HEK293 (cell line): ENCODE measurements at regions not wholly inside any gene's neighbourhood (a gene's known extent, or its start where the extent isn't known, plus 50 kb on each side); places are given as distances from the start of the nearest gene placed in this dataset.

Source experiments
- CTCF ChIA-PET: fragments of 350-600 bp; formaldehyde crosslinking; extraction: SDS; loops from one replicate; lab custom pipeline; 2021; ENCODE audit warnings: antibody characterized with exemption; lab: Yijun Ruan, JAX
- POLR2A ChIA-PET: fragments of 300-600 bp; formaldehyde crosslinking; extraction: SDS; loops from one replicate; lab custom pipeline; 2020; ENCODE audit warnings: antibody characterized with exemption, inconsistent platforms; lab: Yijun Ruan, JAX
- H3K27ac ChIP-seq: fragments of 200-500 bp; sonication (Bioruptor generic); 2 replicates; pipeline ENCODE4 v1.5.1; 2014; ENCODE audit warnings: low read depth, low read length, control low read depth, inconsistent platforms; ENCODE audit errors: extremely low read depth
- H3K36me3 ChIP-seq, 2 experiments: fragments of 200-500 bp in 1 of 2; sonication (Bioruptor generic) in 1 of 2; 1 replicate in 1 of 2; 2 replicates in 1 of 2; pipeline ENCODE4 v1.5.1; 2014 to 2017; ENCODE audit warnings: inconsistent platforms in 2 of 2, low read length in 2 of 2; ENCODE audit not compliant: control insufficient read depth in 2 of 2, insufficient read depth in 1 of 2
- H3K4me1 ChIP-seq: fragments of 200-500 bp; sonication (Bioruptor generic); 2 replicates; pipeline ENCODE4 v1.5.1; 2014; ENCODE audit warnings: mild to moderate bottlenecking, low read length, inconsistent platforms; ENCODE audit not compliant: control insufficient read depth, insufficient read depth
- H3K4me3 ChIP-seq: 2 replicates; pipeline ENCODE4 v1.5.1; 2011; ENCODE audit warnings: low read depth, mild to moderate bottlenecking, control low read depth, low read length, moderate library complexity
- H3K9me3 ChIP-seq: fragments of 200-500 bp; sonication (Bioruptor generic); 2 replicates; pipeline ENCODE4 v1.5.1; 2014; ENCODE audit warnings: low read depth, low read length, inconsistent platforms; ENCODE audit not compliant: control insufficient read depth, insufficient read depth
- HOXD13 ChIP-seq: sonication (generic); formaldehyde crosslinking; IDR thresholded peaks from 2 replicates; pipeline ENCODE4 v1.8.0; 2022; ENCODE audit warnings: missing genetic modification reagents, borderline replicate concordance
- MYNN ChIP-seq: fragments of 450-650 bp; formaldehyde crosslinking; IDR thresholded peaks from 2 replicates; pipeline ENCODE4 v1.5.1; 2016; ENCODE audit warnings: missing biosample characterization, missing genetic modification characterization, borderline replicate concordance
- OSR2 ChIP-seq: fragments of 450-650 bp; formaldehyde crosslinking; IDR thresholded peaks from 2 replicates; pipeline ENCODE4 v1.5.1; 2016; ENCODE audit warnings: missing biosample characterization, missing genetic modification characterization
- REPIN1 ChIP-seq: fragments of 450-650 bp; formaldehyde crosslinking; IDR thresholded peaks from 2 replicates; pipeline ENCODE4 v1.5.1; 2017; ENCODE audit warnings: missing biosample characterization, missing genetic modification characterization, low read depth
- ZBTB21 ChIP-seq: fragments of 450-650 bp; formaldehyde crosslinking; IDR thresholded peaks from 2 replicates; pipeline ENCODE4 v1.5.1; 2017; ENCODE audit warnings: missing biosample characterization, missing genetic modification characterization
- ZNF121 ChIP-seq: fragments of 450-650 bp; formaldehyde crosslinking; IDR thresholded peaks from 2 replicates; pipeline ENCODE4 v1.5.1; 2016; ENCODE audit warnings: missing biosample characterization, missing genetic modification characterization
- ZNF146 ChIP-seq: fragments of 450-650 bp; formaldehyde crosslinking; IDR thresholded peaks from 2 replicates; pipeline ENCODE4 v1.5.1; 2016; ENCODE audit warnings: missing biosample characterization, missing genetic modification characterization
- ZNF26 ChIP-seq: fragments of 450-650 bp; formaldehyde crosslinking; IDR thresholded peaks from 2 replicates; pipeline ENCODE4 v1.5.1; 2016; ENCODE audit warnings: missing biosample characterization, missing genetic modification characterization
- ZNF423 ChIP-seq: fragments of 450-650 bp; formaldehyde crosslinking; IDR thresholded peaks from 2 replicates; pipeline ENCODE4 v1.5.1; 2016; ENCODE audit warnings: missing biosample characterization, missing genetic modification characterization
- ZNF48 ChIP-seq: fragments of 450-650 bp; formaldehyde crosslinking; IDR thresholded peaks from 2 replicates; pipeline ENCODE4 v1.5.1; 2016; ENCODE audit warnings: missing biosample characterization, missing genetic modification characterization
- ZNF561 ChIP-seq: fragments of 450-650 bp; IDR thresholded peaks from 2 replicates; pipeline ENCODE4 v1.5.1; 2018; ENCODE audit warnings: missing biosample characterization, missing genetic modification characterization, borderline replicate concordance
- ZNF585B ChIP-seq: fragments of 450-650 bp; formaldehyde crosslinking; IDR thresholded peaks from 2 replicates; pipeline ENCODE4 v1.5.1; 2016; ENCODE audit warnings: missing biosample characterization, missing genetic modification characterization
- ZNF621 ChIP-seq: fragments of 450-650 bp; formaldehyde crosslinking; IDR thresholded peaks from 2 replicates; pipeline ENCODE4 v1.5.1; 2017; ENCODE audit warnings: missing biosample characterization, missing genetic modification characterization
- ZNF837 ChIP-seq: fragments of 450-650 bp; formaldehyde crosslinking; IDR thresholded peaks from 2 replicates; pipeline ENCODE4 v1.5.1; 2016; ENCODE audit warnings: missing biosample characterization, missing genetic modification characterization
- ZSCAN16 ChIP-seq: fragments of 450-650 bp; formaldehyde crosslinking; IDR thresholded peaks from 2 replicates; pipeline ENCODE4 v1.5.1; 2016; ENCODE audit warnings: missing biosample characterization, missing genetic modification characterization
- ZXDB ChIP-seq: fragments of 450-650 bp; formaldehyde crosslinking; IDR thresholded peaks from 2 replicates; pipeline ENCODE4 v1.5.1; 2016; ENCODE audit warnings: missing biosample characterization, missing genetic modification characterization
- TF ChIP-seq, protein P1 (sequence below): fragments of 450-650 bp; formaldehyde crosslinking; IDR thresholded peaks from 2 replicates; pipeline ENCODE4 v1.5.1; 2016; ENCODE audit warnings: missing biosample characterization, missing genetic modification characterization
- TF ChIP-seq, protein P2 (sequence below): fragments of 450-650 bp; IDR thresholded peaks from 2 replicates; pipeline ENCODE4 v1.5.1; 2018; ENCODE audit warnings: missing biosample characterization, mild to moderate bottlenecking, missing genetic modification characterization
- TF ChIP-seq, protein P3 (sequence below): fragments of 450-650 bp; formaldehyde crosslinking; IDR thresholded peaks from 2 replicates; pipeline ENCODE4 v1.5.1; 2016; ENCODE audit warnings: missing biosample characterization, missing genetic modification characterization
- TF ChIP-seq, protein P4 (sequence below): fragments of 450-650 bp; formaldehyde crosslinking; IDR thresholded peaks from 2 replicates; pipeline ENCODE4 v1.5.1; 2016; ENCODE audit warnings: missing biosample characterization, missing genetic modification characterization

DNA sequence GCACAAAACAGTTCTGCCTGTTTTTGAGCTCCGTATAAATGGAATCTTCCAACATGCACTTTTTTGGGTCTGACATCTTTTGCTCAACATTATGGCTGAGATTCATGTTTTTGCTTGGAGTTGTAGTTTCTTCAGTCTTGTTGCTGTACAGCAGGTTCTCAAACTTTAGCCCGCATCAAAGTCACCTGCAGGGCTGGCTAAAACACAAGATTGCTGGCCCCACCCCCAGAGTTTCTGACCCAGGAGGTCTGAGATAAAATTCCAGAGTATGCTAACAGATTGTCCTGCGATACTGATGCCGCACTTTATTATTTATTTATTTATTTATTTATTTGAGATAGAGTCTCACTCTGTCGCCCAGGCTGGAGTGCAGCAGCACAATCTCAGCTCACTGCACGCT lies 79.8 kb upstream of the WASF3 start:
- Histone ChIP-seq H3K36me3 (no peaks in the 10 kb centered on the region), H3K4me3 (no peak overlapping the region), H3K9me3 (no peaks in the 10 kb centered on the region), H3K27ac (no peak overlapping the region), H3K4me1 (no peaks in the 10 kb centered on the region)
- TF ChIP-seq REPIN1 (tag by site-specific recombination) (no peak), ZNF121 (tag by site-specific recombination) (no peak), ZNF146 (tag by site-specific recombination) (no peak), ZNF48 (tag by site-specific recombination) (no peak), ZSCAN16 (tag by site-specific recombination) (no peak), OSR2 (no peak), ZNF621 (tag by site-specific recombination) (no peak), ZXDB (no peak), MYNN (tag by site-specific recombination) (no peak), ZNF585B (tag by site-specific recombination) (no peak), HOXD13 (CRISPR knock-in tag) (no peak), ZNF26 (tag by site-specific recombination) (no peak), ZNF837 (no peak), ZNF561 (tag by site-specific recombination) (no peak), ZNF423 (tag by site-specific recombination) (no peak)
- TF ChIP-seq, protein P1, sequence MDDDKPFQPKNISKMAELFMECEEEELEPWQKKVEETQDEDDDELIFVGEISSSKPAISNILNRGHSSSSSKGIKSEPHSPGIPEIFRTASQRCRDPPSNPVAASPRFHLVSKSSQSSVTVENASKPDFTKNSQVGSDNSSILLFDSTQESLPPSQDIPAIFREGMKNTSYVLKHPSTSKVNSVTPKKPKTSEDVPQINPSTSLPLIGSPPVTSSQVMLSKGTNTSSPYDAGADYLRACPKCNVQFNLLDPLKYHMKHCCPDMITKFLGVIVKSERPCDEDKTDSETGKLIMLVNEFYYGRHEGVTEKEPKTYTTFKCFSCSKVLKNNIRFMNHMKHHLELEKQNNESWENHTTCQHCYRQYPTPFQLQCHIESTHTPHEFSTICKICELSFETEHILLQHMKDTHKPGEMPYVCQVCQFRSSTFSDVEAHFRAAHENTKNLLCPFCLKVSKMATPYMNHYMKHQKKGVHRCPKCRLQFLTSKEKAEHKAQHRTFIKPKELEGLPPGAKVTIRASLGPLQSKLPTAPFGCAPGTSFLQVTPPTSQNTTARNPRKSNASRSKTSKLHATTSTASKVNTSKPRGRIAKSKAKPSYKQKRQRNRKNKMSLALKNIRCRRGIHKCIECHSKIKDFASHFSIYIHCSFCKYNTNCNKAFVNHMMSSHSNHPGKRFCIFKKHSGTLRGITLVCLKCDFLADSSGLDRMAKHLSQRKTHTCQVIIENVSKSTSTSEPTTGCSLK: no peak
- TF ChIP-seq, protein P2, sequence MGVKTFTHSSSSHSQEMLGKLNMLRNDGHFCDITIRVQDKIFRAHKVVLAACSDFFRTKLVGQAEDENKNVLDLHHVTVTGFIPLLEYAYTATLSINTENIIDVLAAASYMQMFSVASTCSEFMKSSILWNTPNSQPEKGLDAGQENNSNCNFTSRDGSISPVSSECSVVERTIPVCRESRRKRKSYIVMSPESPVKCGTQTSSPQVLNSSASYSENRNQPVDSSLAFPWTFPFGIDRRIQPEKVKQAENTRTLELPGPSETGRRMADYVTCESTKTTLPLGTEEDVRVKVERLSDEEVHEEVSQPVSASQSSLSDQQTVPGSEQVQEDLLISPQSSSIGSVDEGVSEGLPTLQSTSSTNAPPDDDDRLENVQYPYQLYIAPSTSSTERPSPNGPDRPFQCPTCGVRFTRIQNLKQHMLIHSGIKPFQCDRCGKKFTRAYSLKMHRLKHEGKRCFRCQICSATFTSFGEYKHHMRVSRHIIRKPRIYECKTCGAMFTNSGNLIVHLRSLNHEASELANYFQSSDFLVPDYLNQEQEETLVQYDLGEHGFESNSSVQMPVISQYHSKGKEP (tag by site-specific recombination): no peak
- TF ChIP-seq, protein P3, sequence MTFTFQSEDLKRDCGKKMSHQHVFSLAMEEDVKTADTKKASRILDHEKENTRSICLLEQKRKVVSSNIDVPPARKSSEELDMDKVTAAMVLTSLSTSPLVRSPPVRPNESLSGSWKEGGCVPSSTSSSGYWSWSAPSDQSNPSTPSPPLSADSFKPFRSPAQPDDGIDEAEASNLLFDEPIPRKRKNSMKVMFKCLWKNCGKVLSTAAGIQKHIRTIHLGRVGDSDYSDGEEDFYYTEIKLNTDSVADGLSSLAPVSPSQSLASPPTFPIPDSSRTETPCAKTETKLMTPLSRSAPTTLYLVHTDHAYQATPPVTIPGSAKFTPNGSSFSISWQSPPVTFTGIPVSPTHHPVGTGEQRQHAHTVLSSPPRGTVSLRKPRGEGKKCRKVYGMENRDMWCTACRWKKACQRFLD (tag by site-specific recombination): no peak
- TF ChIP-seq, protein P4, sequence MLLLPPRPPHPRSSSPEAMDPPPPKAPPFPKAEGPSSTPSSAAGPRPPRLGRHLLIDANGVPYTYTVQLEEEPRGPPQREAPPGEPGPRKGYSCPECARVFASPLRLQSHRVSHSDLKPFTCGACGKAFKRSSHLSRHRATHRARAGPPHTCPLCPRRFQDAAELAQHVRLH (tag by site-specific recombination): no peak
- CTCF ChIA-PET: interaction anchor here (0.6 kb wide), 1 partner anchor 345 kb away, joined by 3 read pairs; no protein-coding TSS in a partner anchor
- POLR2A ChIA-PET: no interaction called here

DNA sequence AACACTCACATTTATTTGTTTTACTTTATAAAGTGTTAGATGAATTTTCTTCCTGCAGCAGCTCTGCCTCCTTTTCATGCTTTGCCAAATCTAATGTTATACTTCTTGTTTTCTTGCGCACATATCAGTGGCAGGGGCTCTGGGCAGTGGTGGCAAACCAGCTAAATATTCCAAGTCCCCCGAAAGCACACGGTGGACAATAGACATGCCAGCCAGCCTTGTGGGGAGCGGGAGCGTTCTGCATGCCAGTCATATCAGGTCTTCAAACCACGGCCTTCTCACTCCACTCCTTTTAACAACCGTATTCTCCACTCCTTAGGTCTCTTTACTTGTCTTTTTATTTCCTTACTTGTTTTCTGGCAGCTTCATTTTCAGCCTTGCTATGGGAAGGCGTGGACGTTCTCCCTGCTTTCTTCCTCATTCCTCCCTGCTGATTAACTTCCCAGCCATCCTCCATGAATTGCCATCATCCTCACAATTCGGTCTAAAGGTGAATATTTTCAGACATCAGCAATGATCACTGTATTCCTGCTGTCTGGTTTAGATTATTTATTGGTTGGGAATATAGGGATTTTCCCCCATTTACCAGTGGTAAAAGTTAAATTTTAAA lies 77.1 kb upstream of the WASF3 start:
- H3K36me3 ChIP-seq: no peaks in the 10 kb centered on the region
- no peak overlapping the region for H3K4me3 ChIP-seq
- no peaks in the 10 kb centered on the region for H3K4me1 ChIP-seq
- no peak for TF ChIP-seq ZBTB21
- H3K27ac ChIP-seq: no peak overlapping the region
- ChIA-PET POLR2A (no interaction called here), CTCF (interaction anchor here (0.5 to 4.0 kb wide), 4 partner anchors 10 to 352 kb away, joined by 3 to 28 read pairs (median 3); no protein-coding TSS in a partner anchor)
- no peaks in the 10 kb centered on the region for H3K9me3 ChIP-seq
